Esophagus squamous epithelium (tissue), 4 donors: ENCODE measurements at regions not wholly inside any gene's neighbourhood (a gene's known extent, or its start where the extent isn't known, plus 50 kb on each side); places are given as distances from the start of the nearest gene placed in this dataset.

ENCODE experiments used
- CTCF ChIP-seq, 6 experiments: fragments of 450-650 bp in 4 of 6; fragments of 200-600 bp in 2 of 6; sonication (generic) in 2 of 6; IDR thresholded peaks; one replicate each; pipeline ENCODE4 v1.5.1; 2016 to 2019; ENCODE audit warnings: antibody characterized with exemption in 6 of 6, mild to moderate bottlenecking in 4 of 6, moderate library complexity in 4 of 6
- POLR2A ChIP-seq, 4 donors: fragments of 450-650 bp; IDR thresholded peaks; one replicate each; pipeline ENCODE4 v1.6.1; 2017; ENCODE audit warnings: antibody characterized with exemption in 4 of 4, mild to moderate bottlenecking in 4 of 4, moderate library complexity in 3 of 4

- TF ChIP-seq CTCF (IDR thresholded peaks at IDR 0.05) (no peak), POLR2A (IDR thresholded peaks at IDR 0.05) (no peak)
These were observed 376.8 kb upstream of the C2CD4B start for GRCh38 chr15:62541846-62542245.
